ENCODE measurements at regions not wholly inside any gene's neighbourhood (a gene's known extent, or its start where the extent isn't known, plus 50 kb on each side); places are given as distances from the start of the nearest gene placed in this dataset.

DNA sequence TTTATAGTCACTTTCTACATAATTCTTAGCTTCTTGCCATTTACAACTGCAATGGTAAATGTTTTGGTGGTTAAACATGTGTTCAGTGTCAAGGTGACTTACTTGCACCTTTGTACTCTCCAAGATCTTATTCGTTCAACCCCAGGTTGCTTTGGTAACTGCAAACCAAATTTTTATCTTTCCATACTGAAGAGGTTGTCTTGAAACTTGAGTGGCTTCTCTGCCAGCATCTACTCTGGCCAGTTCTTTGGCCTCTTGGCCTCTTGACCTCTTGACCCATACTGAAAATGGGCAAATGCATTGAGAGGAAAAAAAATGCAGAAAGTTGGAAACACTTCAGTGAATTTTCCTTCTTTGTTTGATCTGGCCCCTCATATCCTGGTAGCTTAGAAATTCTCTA is 88.0 kb upstream of the LRRC7 start:
- no peak for DNase-seq

DNA sequence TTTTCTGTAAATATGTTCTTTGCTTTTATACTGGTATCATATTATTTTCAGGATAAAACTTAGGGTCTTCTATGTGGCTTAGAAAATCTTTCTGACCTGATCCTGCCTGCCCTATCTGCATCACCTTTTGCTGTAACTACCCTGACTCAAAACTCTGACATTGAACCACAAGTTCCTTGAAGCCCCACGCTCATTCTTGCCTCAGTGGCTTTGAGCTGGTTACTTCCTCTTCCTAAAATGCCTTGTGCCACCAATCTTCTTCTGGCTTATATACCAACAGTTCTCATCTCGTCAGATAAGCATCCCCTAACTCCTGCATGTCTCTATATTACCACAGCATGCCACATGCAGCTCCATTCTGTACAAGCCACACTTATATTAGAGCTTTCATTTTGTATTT is 84.5 kb upstream of the LRRC7 start:
- DNase-seq: no peak

DNA sequence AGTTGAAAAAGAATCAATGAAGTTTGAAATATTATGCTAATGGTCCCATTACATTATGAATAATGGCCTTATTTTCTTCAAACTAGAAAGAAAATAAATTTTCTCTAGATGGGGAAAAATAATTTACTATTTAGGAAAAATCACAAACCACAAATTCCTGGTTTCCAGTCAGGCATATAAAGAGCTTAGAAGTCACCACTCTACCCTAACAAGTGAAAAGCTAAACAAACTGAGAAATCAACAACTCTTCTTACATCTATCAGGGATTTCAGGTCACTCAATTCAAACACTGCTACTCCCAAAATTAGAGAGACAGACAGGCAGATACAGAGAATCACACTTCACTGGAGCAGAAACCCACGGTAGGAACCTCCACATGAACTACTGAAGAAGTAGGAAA is 82.1 kb upstream of the LRRC7 start:
- peak; percentile 41 for DNase-seq

DNA sequence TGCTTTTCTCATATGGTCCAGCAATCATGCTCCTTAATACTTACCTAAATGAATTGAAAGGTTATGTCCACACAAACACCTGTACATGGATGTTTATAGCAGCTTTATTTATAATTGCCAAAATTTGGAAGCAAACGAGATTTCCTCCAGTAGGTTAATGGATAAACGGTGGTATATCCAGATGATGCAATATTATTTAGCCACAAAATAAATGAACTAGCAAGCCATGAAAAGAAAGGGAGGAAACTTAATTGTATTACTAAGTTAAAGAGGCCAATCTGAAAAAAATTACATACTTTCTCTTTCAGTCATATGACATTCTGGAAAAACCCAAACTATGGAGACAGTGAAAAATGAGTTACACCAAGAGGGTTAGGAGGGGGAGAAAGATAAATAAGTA is 76.3 kb upstream of the LRRC7 start:
- peak; percentile 29 for DNase-seq

DNA sequence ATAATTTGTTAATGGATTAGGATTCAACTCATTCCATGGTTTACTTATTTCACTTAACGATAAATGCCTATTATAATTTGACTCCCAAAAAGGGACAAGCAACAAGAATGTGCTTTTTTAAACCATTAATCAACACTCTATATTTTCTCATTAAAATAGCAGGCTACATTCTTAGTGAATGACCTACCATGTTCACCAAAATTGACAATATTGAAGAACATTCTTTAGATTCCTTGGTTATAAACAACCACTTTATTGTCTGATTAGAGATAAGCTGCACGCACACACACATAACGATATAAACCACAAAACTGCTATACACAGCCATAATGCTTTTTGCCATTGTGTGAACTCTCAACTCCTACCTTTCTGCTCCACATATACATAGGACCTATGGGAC is 75.4 kb upstream of the LRRC7 start:
- peak; percentile 13 for DNase-seq

DNA sequence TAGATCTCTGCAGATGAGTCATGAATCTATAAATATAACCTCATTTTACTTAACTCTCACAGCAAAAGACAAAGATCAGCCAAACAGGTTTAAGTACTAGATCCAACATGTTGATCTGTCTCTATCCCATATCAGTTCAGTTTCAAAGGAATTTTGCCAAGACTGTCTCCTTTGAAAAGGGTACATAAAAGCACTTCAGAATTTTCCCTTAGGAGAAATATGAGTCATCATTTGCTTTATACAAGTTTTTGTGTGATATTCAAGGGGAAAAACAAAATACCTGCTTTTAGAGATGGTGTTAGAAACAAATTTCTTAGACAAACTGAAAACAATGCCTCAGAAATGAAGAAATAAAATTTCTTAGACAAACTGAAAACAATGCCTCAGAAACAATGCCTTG is 73.5 kb upstream of the LRRC7 start:
- no peak for DNase-seq

DNA sequence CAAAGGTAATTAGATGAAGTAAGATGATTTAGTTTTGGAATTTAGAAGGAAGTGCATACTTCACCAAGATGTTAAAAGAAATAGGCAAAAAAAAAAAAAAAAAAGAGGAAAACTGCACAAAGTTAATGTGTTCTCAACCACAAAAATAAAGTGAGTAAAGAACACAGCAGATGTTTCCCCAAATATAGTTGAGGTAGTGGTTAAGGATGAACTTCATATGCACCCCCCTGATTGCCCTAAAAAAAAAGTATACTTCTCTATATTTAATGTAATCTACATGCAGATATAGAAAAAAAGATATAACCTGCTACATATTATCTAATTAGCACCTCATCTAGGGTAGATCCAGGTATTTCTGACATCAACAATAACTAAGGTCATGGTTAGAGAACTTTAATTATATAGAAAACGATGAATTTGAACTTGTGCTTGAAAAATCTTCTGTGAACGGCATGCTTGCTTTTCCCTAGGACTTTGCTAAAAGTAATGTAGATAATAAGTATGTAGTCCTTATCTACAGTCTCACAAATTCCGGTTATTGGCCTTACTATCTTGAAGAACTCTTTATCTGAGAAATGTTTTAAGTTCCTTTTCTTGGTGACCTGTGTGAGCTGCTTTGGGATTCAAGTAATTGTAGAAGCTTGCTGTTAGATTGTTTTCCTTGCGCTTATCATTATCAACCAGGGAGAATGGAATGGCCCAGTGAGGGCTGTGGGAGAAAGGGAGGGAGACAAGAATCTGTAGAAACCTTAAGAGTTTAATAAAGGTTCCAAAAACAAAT is 70.1 kb upstream of the LRRC7 start:
- DNase-seq: no peak

DNA sequence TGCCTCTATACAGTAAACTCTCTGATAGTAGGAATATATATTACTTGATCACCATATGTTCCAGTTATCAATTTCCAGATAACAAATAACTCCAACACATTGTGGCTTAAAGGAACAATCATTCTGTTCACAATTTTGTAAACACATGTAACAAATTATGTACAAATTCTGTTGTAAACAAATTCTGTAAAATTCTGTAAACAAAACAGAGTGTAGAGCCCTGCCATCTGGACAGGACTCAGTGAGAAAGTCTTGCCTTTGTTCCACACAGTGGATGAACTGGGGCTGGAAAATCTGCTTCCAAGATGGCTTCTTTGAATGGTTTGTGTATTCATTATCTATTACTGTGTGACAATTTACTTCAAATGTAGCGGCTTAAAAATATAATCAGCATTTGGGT is 69.0 kb upstream of the LRRC7 start:
- DNase-seq: no peak

DNA sequence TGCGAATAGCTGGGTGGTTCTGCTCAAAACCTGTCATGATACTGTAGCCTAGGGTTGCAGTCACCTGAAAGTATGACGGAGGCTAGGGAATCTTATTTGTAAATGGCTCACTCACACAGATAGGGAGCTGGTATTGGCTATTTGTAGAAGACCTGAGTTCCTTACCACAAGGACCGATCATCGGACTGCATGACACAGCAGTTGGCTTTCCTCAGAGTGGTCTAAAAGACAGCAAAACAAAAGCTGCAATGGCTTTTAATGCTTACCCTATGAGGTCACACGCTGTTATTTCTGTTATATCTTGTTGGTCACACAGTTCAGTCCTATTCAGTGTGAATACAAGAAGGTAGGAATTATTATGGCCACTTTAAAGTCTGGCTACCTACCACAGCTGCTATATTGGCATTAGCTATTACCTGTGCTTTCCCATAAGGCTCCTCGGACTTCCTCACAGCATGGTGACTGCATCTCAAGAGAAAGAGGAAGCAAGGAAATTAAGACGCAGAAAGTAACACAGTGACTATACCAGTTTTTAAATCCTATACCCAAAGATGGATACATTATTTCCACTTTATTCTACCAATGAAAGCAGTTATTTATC is 68.4 kb upstream of the LRRC7 start:
- no peak for DNase-seq

DNA sequence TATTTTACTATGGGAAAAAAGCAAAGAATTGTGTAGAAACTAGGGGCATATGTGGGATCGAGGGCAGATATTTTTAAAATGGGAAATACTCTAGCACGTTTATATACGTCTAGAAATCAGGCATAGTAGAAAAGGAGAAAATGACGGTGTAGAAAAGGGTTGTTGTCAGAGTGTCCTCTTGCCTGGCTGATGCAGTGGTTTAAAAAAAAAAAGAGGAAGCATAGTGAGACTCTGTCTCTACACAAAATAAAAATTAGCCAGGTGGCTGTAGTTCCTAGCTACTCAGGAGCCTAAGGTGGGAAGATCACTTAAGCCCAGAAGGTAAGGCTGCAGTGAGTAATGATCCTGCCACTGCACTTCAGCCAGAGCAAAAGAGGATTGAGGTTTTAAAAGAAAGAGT is 64.7 kb upstream of the LRRC7 start:
- no peak for DNase-seq

DNA sequence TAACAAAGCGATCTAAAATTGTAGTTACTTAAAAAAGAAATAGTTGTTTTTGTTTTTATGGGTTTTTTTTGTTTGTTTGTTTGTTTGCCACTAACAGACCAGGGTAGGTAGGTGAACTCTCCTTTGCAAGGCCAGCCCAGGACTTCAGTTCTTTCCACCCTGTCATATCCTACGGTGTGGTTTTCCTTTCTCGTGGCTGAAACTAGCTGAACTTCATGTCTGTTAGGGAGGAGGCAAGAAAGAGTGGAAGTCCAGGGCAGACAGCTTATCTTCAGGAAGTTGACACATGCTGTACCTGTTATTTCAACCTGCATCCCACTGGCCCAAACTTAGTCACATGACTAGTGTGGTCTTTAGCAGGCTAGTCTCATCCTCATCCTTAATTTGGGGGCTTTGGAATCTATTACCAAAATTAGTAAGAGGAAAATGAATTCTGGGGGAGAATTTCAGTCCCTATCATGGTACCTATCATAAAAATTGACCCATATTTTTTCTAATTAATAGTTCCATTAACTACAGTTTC is 62.9 kb upstream of the LRRC7 start:
- DNase-seq: no peak

DNA sequence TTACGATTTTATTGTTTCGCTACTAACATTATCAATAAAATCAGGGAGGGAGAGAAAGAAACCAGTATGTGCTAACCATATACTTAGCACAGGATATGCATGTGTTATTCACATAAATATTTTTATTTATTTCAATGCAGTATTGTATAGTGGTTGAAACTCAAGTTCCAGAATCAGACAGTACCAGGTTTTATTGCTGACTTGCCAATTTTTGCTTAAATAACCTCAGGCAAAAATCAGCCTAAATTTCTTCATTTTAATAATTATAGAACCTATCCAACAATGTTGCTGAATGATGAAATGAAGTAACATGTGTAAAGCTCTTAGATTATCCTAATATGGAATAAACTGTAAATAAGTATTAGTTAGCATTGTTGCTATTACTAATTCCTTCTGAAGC is 61.4 kb upstream of the LRRC7 start:
- DNase-seq: no peak

DNA sequence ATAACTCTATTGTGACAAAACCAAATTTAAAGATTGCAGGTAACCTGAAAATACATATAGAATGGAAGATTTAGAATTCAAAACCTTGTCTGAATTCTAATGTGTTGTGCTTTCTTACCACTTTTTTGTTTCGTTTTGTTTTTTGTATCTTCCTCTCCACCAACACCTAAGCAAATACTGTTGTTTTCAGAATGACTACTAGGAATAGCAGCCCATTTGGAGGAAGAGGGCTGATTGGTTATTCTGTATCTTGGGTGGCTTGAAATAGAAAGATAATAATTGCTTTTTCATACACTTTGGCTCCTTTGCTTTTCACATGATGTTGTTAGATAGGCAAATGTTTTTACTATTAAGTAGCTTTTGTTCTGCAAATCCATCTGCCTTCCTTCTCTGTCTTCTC is 61.0 kb upstream of the LRRC7 start:
- DNase-seq: no peak

DNA sequence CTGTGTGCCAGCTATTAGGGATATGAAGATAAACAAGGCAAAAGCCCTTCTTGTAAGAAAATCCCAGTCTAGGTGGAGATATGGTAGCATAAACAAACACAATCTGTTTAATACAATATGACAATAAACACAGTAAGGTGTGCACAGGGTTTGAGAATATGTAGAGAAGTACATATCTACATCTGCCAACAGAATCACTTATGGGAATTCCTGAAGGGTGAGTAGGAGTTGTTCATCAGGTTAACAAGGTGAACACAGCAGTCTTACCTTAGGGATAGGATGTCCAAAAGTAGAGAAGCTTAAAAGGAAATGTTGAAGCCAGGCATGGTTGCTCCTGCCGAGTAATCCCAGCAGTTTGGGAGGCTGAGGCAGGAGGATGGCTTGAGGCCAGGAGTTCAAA is 57.7 kb upstream of the LRRC7 start:
- no peak for DNase-seq

DNA sequence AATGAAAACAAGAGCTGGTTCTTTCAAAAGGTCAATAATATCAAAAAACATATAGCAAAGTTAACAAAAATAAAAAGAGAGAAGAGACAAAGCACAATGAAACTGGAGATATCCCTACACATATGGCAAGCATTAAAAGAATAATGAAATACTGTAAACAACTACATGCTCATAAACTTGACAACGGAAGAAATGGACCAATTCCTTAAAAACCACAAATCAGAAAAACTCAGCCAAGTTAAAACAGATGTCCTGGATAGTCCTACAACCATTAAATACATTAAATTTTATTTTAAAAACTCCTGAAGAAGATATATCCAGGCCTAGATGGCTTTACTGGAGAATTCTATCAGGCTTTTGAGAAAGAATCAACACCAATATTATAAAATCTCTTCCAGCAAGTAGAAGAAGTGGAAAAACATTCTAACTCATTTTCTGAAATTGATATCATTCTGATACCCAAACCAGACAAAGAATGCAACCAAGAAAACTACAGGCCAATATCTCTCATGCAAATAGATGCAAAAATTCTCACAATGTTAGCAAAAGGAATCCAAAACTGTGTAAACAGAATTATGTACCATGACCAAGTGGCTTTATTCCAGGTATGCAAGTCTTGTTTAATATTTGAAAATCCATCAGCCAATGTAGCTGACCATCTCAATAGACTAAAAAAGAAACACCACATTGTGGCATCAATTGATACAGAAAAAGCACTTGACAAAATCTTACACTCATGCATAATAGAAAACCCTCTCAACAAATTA is 56.1 kb upstream of the LRRC7 start:
- no peak for DNase-seq

DNA sequence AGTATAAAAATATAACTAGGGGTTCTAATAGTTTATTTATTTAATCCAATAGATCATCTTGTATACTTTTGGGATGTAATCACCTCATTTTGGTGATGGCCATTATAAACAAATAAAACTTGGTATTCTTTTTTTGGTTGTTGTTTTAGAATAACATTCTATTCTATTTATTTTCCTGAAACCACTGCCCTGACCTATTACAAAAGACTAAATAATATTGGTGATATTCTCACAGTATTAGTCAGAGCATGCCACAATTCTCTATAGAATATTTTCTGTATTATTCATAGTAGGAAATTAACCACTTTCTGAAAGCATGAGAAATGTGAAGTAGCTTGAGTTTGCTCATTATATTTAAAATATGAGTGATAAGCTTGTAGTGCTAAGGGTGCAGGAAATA is 54.1 kb upstream of the LRRC7 start:
- DNase-seq: peak; percentile 11
